ENCODE measurements at regions not wholly inside any gene's neighbourhood (a gene's known extent, or its start where the extent isn't known, plus 50 kb on each side); places are given as distances from the start of the nearest gene placed in this dataset.

DNA sequence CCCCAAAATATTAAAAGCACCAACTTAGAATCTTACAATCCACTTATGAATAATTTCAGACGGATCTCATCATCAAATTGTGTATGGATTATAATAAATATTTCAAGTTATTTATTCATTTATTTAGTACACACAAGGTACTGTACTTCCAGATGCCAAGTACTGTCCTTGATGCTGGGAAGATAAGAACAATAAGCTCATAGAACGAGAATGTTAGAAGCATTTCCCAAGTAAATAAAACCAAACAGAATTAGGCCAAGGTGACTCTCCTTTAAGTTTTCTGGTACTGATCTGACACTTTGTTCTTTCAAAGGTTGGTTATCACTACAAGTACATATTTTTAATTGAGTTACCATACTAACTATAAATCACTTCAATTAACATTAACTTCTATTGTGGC lies 416.1 kb upstream of the ETAA1 start:
- H3K27ac ChIP-seq (ENCODE audit: extremely low read depth, low read depth, low read length) = no peak overlapping the region
- ChIA-PET POLR2A (no interaction called here), CTCF (interaction anchor here (0.6 to 1.1 kb wide), 2 partner anchors 14 to 186 kb away, joined by 3 to 4 read pairs; no protein-coding TSS in a partner anchor)
- H3K4me1 ChIP-seq (ENCODE audit: control insufficient read depth, insufficient read depth, low read length) = peaks cover 2% of the 10 kb centered on the region; the same call in 1 of the 2 replicates
- H3K4me3 ChIP-seq (ENCODE audit: low read depth, low read length) = no peak overlapping the region
- TF ChIP-seq ZNF791 (tag by site-specific recombination; IDR thresholded peaks at IDR 0.05) (no peak), MEIS1 (CRISPR knock-in tag; IDR thresholded peaks at IDR 0.05; ENCODE audit: borderline replicate concordance) (no peak), PRDM4 (tag by site-specific recombination; IDR thresholded peaks at IDR 0.05) (no peak), ZEB2 (tag by site-specific recombination; IDR thresholded peaks at IDR 0.05) (no peak), ZNF707 (tag by site-specific recombination; IDR thresholded peaks at IDR 0.05) (no peak), ZNF658 (tag by site-specific recombination; IDR thresholded peaks at IDR 0.05) (no peak), HOXC10 (CRISPR knock-in tag; IDR thresholded peaks at IDR 0.05) (no peak), ZNF670 (tag by site-specific recombination; IDR thresholded peaks at IDR 0.05; ENCODE audit: low read depth) (no peak), ZNF792 (tag by site-specific recombination; IDR thresholded peaks at IDR 0.05) (no peak)
- H3K36me3 ChIP-seq (ENCODE audit: control insufficient read depth in 2 of 2, insufficient read depth in 1 of 2, low read length in 2 of 2) = no peaks in the 10 kb centered on the region
- H3K9me3 ChIP-seq (ENCODE audit: control insufficient read depth, insufficient read depth, low read depth, low read length) = no peaks in the 10 kb centered on the region

DNA sequence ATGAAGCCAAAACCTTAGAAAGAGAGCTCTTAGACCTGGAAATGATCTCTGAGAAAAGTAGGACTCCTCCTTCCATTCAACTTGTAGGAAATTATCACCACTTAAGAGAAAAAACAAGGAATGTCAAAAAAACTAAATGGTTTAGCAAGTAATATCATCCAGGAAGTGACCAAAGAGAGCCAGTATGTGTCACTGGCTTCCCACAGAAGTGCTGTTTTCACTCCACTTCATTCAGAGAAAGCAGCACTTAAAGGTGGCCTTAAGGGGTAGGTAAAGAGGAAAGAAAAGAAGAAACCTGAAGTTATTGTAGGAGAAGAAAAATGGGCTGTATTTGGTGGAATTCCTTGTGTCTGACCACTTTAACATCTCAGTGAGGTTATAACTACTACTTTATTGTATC lies 414.4 kb upstream of the ETAA1 start:
- Histone ChIP-seq H3K27ac (ENCODE audit: extremely low read depth, low read depth, low read length) (no peak overlapping the region), H3K9me3 (ENCODE audit: control insufficient read depth, insufficient read depth, low read depth, low read length) (no peaks in the 10 kb centered on the region), H3K4me1 (ENCODE audit: control insufficient read depth, insufficient read depth, low read length) (peaks cover 3% of the 10 kb centered on the region; the same call in 1 of the 2 replicates), H3K4me3 (ENCODE audit: low read depth, low read length) (no peak overlapping the region), H3K36me3 (ENCODE audit: control insufficient read depth in 2 of 2, insufficient read depth in 1 of 2, low read length in 2 of 2) (no peaks in the 10 kb centered on the region)
- POLR2A ChIA-PET = no interaction called here
- TF ChIP-seq ZBTB21 (tag by site-specific recombination; IDR thresholded peaks at IDR 0.05) (no peak), ZBTB48 (tag by site-specific recombination; IDR thresholded peaks at IDR 0.05) (no peak), ZNF114 (tag by site-specific recombination; IDR thresholded peaks at IDR 0.05) (no peak), ATF2 (tag by site-specific recombination; IDR thresholded peaks at IDR 0.05; ENCODE audit: low read depth) (no peak), ZNF239 (tag by site-specific recombination; IDR thresholded peaks at IDR 0.05) (no peak), ZNF292 (tag by site-specific recombination; IDR thresholded peaks at IDR 0.05; ENCODE audit: borderline replicate concordance, low read depth) (no peak)
- TF ChIP-seq, protein P1, sequence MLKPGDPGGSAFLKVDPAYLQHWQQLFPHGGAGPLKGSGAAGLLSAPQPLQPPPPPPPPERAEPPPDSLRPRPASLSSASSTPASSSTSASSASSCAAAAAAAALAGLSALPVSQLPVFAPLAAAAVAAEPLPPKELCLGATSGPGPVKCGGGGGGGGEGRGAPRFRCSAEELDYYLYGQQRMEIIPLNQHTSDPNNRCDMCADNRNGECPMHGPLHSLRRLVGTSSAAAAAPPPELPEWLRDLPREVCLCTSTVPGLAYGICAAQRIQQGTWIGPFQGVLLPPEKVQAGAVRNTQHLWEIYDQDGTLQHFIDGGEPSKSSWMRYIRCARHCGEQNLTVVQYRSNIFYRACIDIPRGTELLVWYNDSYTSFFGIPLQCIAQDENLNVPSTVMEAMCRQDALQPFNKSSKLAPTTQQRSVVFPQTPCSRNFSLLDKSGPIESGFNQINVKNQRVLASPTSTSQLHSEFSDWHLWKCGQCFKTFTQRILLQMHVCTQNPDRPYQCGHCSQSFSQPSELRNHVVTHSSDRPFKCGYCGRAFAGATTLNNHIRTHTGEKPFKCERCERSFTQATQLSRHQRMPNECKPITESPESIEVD (tag by site-specific recombination; IDR thresholded peaks at IDR 0.05) = no peak
- CTCF ChIA-PET = interaction anchor here (0.7 kb wide), 1 partner anchor 251 kb away, joined by 3 read pairs; no protein-coding TSS in a partner anchor

GRCh38 chr2:66984864-66985263 lies 412.3 kb upstream of the ETAA1 start:
- TF ChIP-seq PRDM1 (tag by site-specific recombination; IDR thresholded peaks at IDR 0.05) (no peak), WT1 (tag by site-specific recombination; IDR thresholded peaks at IDR 0.05) (no peak), ZBTB7A (tag by site-specific recombination; IDR thresholded peaks at IDR 0.05; ENCODE audit: low read depth) (no peak), ZNF24 (tag by site-specific recombination; IDR thresholded peaks at IDR 0.05) (no peak), ZNF585B (tag by site-specific recombination; IDR thresholded peaks at IDR 0.05) (no peak), ZBTB17 (tag by site-specific recombination; IDR thresholded peaks at IDR 0.05) (no peak), SCRT1 (tag by site-specific recombination; IDR thresholded peaks at IDR 0.05; ENCODE audit: borderline replicate concordance) (no peak)
- no peaks in the 10 kb centered on the region for H3K36me3 ChIP-seq (ENCODE audit: control insufficient read depth in 2 of 2, insufficient read depth in 1 of 2, low read length in 2 of 2)
- ChIA-PET CTCF (interaction anchor here (0.7 kb wide), 1 partner anchor 169 kb away, joined by 3 read pairs; no protein-coding TSS in a partner anchor), POLR2A (interaction anchor here (0.7 kb wide), 1 partner anchor 323 kb away, joined by 3 read pairs; no protein-coding TSS in a partner anchor)
- no peak overlapping the region for H3K4me3 ChIP-seq (ENCODE audit: low read depth, low read length)
- H3K4me1 ChIP-seq (ENCODE audit: control insufficient read depth, insufficient read depth, low read length) = peaks cover 3% of the 10 kb centered on the region; the same call in 1 of the 2 replicates
- H3K27ac ChIP-seq (ENCODE audit: extremely low read depth, low read depth, low read length) = no peak overlapping the region
- no peaks in the 10 kb centered on the region for H3K9me3 ChIP-seq (ENCODE audit: control insufficient read depth, insufficient read depth, low read depth, low read length)
